Activated B cell treated with CpG ODN at 0.5 μM for 24 hours (primary cell): ENCODE measurements at regions not wholly inside any gene's neighbourhood (a gene's known extent, or its start where the extent isn't known, plus 50 kb on each side); places are given as distances from the start of the nearest gene placed in this dataset.

Source experiments
- ATAC-seq: fragments of 200-7000 bp; cut with Tn5 transposase; one replicate; pipeline ENCODE4 v1.10.0; 2021; ENCODE audit warnings: low read depth, mild to moderate bottlenecking, moderate library complexity
- CTCF ChIA-PET: fragments of 350-600 bp; sonication (Branson Sonifier 250); formaldehyde crosslinking; loops from one replicate; lab custom pipeline; 2021; ENCODE audit warnings: antibody characterized with exemption; lab: Charles Lee
- POLR2A ChIA-PET: fragments of 350-600 bp; sonication (Branson Sonifier 250); formaldehyde crosslinking; loops from one replicate; lab custom pipeline; 2021; ENCODE audit warnings: antibody characterized with exemption; lab: Charles Lee
- DNase-seq: peaks from one replicate; pipeline ENCODE4 v3.0.0; 2022
- H3K27ac Mint-ChIP-seq: one replicate; pipeline ENCODE4 v1.8.0; 2020; ENCODE audit warnings: mixed read lengths
- H3K27me3 Mint-ChIP-seq: one replicate; pipeline ENCODE4 v1.8.0; 2021; ENCODE audit warnings: mixed read lengths
- H3K36me3 Mint-ChIP-seq: one replicate; pipeline ENCODE4 v1.8.0; 2021; ENCODE audit warnings: low read depth, mixed read lengths
- H3K4me1 Mint-ChIP-seq: one replicate; pipeline ENCODE4 v1.8.0; 2021; ENCODE audit warnings: mixed read lengths
- H3K4me3 Mint-ChIP-seq: one replicate; pipeline ENCODE4 v1.8.0; 2020; ENCODE audit warnings: mild to moderate bottlenecking, mixed read lengths
- H3K9me3 Mint-ChIP-seq: one replicate; pipeline ENCODE4 v1.8.0; 2020; ENCODE audit warnings: mixed read lengths
- CTCF ChIP-seq: fragments of 200-600 bp; IDR thresholded peaks from one replicate; pipeline ENCODE4 v1.8.0; 2022; ENCODE audit warnings: antibody characterized with exemption, mild to moderate bottlenecking
- intact Hi-C: fragments of 100-400 bp; cut with micrococcal nuclease; formaldehyde crosslinking; loops from one replicate; pipeline ENCODE4 v1.15.1; 2024

GRCh38 chr10:1944487-1944886, 207.2 kb upstream of the ADARB2 start:
- no peak overlapping the region for H3K4me3 Mint-ChIP-seq
- no peak overlapping the region for H3K27ac Mint-ChIP-seq
- no peaks in the 10 kb centered on the region for H3K9me3 Mint-ChIP-seq
- ATAC-seq = no peak
- POLR2A ChIA-PET = no interaction called here
- no peaks in the 10 kb centered on the region for H3K36me3 Mint-ChIP-seq
- no peak for TF ChIP-seq CTCF
- DNase-seq = no peak
- H3K4me1 Mint-ChIP-seq = peaks cover 17% of the 10 kb centered on the region
- intact Hi-C loops = no loop called here
- CTCF ChIA-PET = no interaction called here
- H3K27me3 Mint-ChIP-seq = no peaks in the 10 kb centered on the region

DNA sequence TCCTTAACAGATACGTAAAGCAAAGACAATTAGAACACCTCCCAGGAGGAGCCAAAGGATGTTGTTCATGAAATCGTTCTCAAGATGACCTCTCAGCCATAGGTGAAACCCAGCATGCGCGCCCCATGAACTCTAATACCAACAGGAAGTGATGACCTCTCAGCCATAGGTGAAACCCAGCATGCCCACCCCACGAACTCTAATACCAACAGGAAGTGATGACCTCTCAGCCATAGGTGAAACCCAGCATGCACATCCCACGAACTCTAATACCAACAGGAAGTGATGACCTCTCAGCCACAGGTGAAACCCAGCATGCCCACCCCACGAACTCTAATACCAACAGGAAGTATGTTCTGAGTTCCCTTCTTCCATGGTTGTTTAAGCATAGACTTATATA, 205.2 kb upstream of the ADARB2 start:
- CTCF ChIA-PET = no interaction called here
- POLR2A ChIA-PET = no interaction called here
- Mint-ChIP-seq H3K4me1 (peaks cover 31% of the 10 kb centered on the region), H3K9me3 (no peaks in the 10 kb centered on the region), H3K36me3 (no peaks in the 10 kb centered on the region), H3K4me3 (no peak overlapping the region), H3K27me3 (no peaks in the 10 kb centered on the region), H3K27ac (no peak overlapping the region)
- no peak for TF ChIP-seq CTCF
- intact Hi-C loops = no loop called here
- DNase-seq = no peak
- ATAC-seq = no peak

DNA sequence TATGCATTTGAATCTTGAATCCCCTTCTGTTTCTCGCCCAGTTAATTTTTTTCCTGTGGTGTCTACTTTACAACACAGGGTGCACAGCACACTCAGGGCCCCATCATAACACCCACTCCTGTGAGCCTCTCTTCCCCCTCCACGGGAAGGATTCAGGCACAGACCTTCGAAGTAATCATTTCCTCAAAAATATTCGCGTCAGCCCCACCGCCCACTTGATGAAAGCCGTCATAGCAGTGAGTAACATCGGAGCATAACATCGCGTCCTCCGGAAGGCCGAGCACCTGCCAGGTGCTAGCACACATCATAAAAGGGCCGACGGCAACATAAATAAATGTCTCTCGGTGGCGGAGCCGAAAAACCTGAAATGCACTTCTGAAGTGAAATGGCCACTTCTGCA, 201.7 kb upstream of the ADARB2 start:
- H3K36me3 Mint-ChIP-seq = no peaks in the 10 kb centered on the region
- ChIA-PET POLR2A (no interaction called here), CTCF (no interaction called here)
- peak overlapping the region; percentile 49 for H3K4me3 Mint-ChIP-seq
- ATAC-seq = peak; percentile 77
- intact Hi-C loops = no loop called here
- peaks cover 31% of the 10 kb centered on the region for H3K4me1 Mint-ChIP-seq
- no peaks in the 10 kb centered on the region for H3K9me3 Mint-ChIP-seq
- peak overlapping the region; percentile 9 for H3K27ac Mint-ChIP-seq
- DNase-seq = peak; percentile 27
- no peaks in the 10 kb centered on the region for H3K27me3 Mint-ChIP-seq
- no peak for TF ChIP-seq CTCF

GRCh38 chr10:1938317-1938716, 201.0 kb upstream of the ADARB2 start:
- POLR2A ChIA-PET = no interaction called here
- CTCF ChIA-PET = no interaction called here
- H3K9me3 Mint-ChIP-seq = no peaks in the 10 kb centered on the region
- no peaks in the 10 kb centered on the region for H3K36me3 Mint-ChIP-seq
- intact Hi-C loops = no loop called here
- H3K27me3 Mint-ChIP-seq = no peaks in the 10 kb centered on the region
- DNase-seq (no peak), ATAC-seq (no peak)
- no peak for TF ChIP-seq CTCF
- H3K4me3 Mint-ChIP-seq = no peak overlapping the region
- peaks cover 27% of the 10 kb centered on the region for H3K4me1 Mint-ChIP-seq
- H3K27ac Mint-ChIP-seq = peak overlapping the region; percentile 47

- Mint-ChIP-seq H3K9me3 (no peaks in the 10 kb centered on the region), H3K4me3 (no peak overlapping the region), H3K27me3 (peaks cover 3% of the 10 kb centered on the region), H3K27ac (no peak overlapping the region), H3K36me3 (no peaks in the 10 kb centered on the region), H3K4me1 (peaks cover 16% of the 10 kb centered on the region)
- ATAC-seq (no peak), DNase-seq (no peak)
- intact Hi-C loops = no loop called here
- no peak for TF ChIP-seq CTCF
- CTCF ChIA-PET = no interaction called here
- POLR2A ChIA-PET = interaction anchor here (0.6 kb wide), 1 partner anchor 1074 kb away, joined by 3 read pairs; no protein-coding TSS in a partner anchor
Measured at GRCh38 chr10:1935912-1936311, 198.6 kb upstream of the ADARB2 start.
